Stomach (tissue), 4 donors: ENCODE measurements at regions not wholly inside any gene's neighbourhood (a gene's known extent, or its start where the extent isn't known, plus 50 kb on each side); places are given as distances from the start of the nearest gene placed in this dataset.

ENCODE experiments used
- EP300 ChIP-seq: sonication (generic); formaldehyde crosslinking; IDR thresholded peaks from one replicate; pipeline ENCODE4 v1.6.1; 2017; ENCODE audit warnings: antibody characterized with exemption
- POLR2A ChIP-seq, 4 donors: fragments of 450-650 bp; IDR thresholded peaks; one replicate each; pipeline ENCODE4 v1.6.1; 2016; ENCODE audit warnings: antibody characterized with exemption in 4 of 4, control low read depth in 2 of 4, mild to moderate bottlenecking in 1 of 4, moderate library complexity in 1 of 4
- POLR2AphosphoS5 ChIP-seq, 3 donors: sonication (generic); formaldehyde crosslinking; IDR thresholded peaks; one replicate each; pipeline ENCODE4 v1.6.1; 2016; ENCODE audit warnings: antibody characterized with exemption in 3 of 3
- TF ChIP-seq, protein P1 (sequence below), 7 experiments: fragments of 450-650 bp in 4 of 7; fragments of 200-600 bp in 3 of 7; sonication (generic) in 3 of 7; IDR thresholded peaks; one replicate each; pipeline ENCODE4 v1.5.1; 2016 to 2019; ENCODE audit warnings: antibody characterized with exemption in 7 of 7, control low read depth in 2 of 7, mild to moderate bottlenecking in 1 of 7

DNA sequence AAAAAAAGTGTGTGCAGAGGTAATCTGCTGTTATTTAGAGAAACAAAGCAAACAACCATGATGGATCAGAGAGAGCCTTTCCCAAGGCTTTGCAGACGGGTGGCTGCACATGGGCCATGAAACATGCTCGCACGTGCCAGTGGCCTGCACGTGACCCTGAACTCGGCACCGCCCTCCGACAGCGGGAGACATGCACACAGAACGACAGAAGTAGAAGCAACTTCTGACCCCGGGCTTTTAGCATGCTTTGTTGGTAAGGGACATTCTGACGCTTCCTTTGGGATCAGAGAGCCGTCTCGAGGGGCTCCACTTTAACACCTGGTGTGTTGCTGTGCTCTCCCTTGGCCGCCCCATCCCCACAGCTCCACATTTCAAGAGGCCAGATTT lies 112.5 kb downstream of the KCNF1 start:
- TF ChIP-seq, protein P1, sequence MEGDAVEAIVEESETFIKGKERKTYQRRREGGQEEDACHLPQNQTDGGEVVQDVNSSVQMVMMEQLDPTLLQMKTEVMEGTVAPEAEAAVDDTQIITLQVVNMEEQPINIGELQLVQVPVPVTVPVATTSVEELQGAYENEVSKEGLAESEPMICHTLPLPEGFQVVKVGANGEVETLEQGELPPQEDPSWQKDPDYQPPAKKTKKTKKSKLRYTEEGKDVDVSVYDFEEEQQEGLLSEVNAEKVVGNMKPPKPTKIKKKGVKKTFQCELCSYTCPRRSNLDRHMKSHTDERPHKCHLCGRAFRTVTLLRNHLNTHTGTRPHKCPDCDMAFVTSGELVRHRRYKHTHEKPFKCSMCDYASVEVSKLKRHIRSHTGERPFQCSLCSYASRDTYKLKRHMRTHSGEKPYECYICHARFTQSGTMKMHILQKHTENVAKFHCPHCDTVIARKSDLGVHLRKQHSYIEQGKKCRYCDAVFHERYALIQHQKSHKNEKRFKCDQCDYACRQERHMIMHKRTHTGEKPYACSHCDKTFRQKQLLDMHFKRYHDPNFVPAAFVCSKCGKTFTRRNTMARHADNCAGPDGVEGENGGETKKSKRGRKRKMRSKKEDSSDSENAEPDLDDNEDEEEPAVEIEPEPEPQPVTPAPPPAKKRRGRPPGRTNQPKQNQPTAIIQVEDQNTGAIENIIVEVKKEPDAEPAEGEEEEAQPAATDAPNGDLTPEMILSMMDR (IDR thresholded peaks at IDR 0.05), result no peak
- TF ChIP-seq POLR2AphosphoS5 (IDR thresholded peaks at IDR 0.05), result no peak
- TF ChIP-seq EP300, result no peak
- no peak for TF ChIP-seq POLR2A (IDR thresholded peaks at IDR 0.05)
